IPS-15b (cell line): ENCODE measurements at regions not wholly inside any gene's neighbourhood (a gene's known extent, or its start where the extent isn't known, plus 50 kb on each side); places are given as distances from the start of the nearest gene placed in this dataset.

Source experiments
- H3K27me3 ChIP-seq: one replicate; pipeline ENCODE4 v1.6.1; 2013; ENCODE audit warnings: low read length; ENCODE audit not compliant: control insufficient read depth, insufficient read depth
- H3K36me3 ChIP-seq: one replicate; pipeline ENCODE4 v1.6.1; 2013; ENCODE audit warnings: low read length; ENCODE audit not compliant: control insufficient read depth, insufficient read depth
- H3K4me1 ChIP-seq: one replicate; pipeline ENCODE4 v1.6.1; 2013; ENCODE audit warnings: mild to moderate bottlenecking, low read length; ENCODE audit not compliant: control insufficient read depth, insufficient read depth
- H3K4me3 ChIP-seq: one replicate; pipeline ENCODE4 v1.5.1; 2013; ENCODE audit warnings: low read depth, low read length
- H3K9ac ChIP-seq: one replicate; pipeline ENCODE4 v1.6.1; 2013; ENCODE audit warnings: low read depth, mild to moderate bottlenecking, low read length
- H3K9me3 ChIP-seq: one replicate; pipeline ENCODE4 v1.6.1; 2013; ENCODE audit warnings: mild to moderate bottlenecking, low read length; ENCODE audit not compliant: control insufficient read depth, insufficient read depth

- H3K36me3 ChIP-seq: no peaks in the 10 kb centered on the region
- H3K9ac ChIP-seq: no peak overlapping the region
- H3K4me3 ChIP-seq: no peak overlapping the region
- no peaks in the 10 kb centered on the region for H3K9me3 ChIP-seq
- peaks cover 29% of the 10 kb centered on the region for H3K27me3 ChIP-seq
- no peaks in the 10 kb centered on the region for H3K4me1 ChIP-seq
Observed at GRCh38 chr10:53153831-53154230, 381.2 kb upstream of the MBL2 start.

GRCh38 chr10:53140506-53140905, 367.9 kb upstream of the MBL2 start:
- H3K9me3 ChIP-seq: no peaks in the 10 kb centered on the region
- H3K4me1 ChIP-seq: no peaks in the 10 kb centered on the region
- H3K27me3 ChIP-seq: no peaks in the 10 kb centered on the region
- H3K9ac ChIP-seq: no peak overlapping the region
- H3K4me3 ChIP-seq: no peak overlapping the region
- no peaks in the 10 kb centered on the region for H3K36me3 ChIP-seq

GRCh38 chr10:53135897-53136253, 363.3 kb upstream of the MBL2 start:
- Histone ChIP-seq H3K36me3 (no peaks in the 10 kb centered on the region), H3K9ac (no peak overlapping the region), H3K27me3 (no peaks in the 10 kb centered on the region), H3K4me1 (no peaks in the 10 kb centered on the region), H3K4me3 (no peak overlapping the region), H3K9me3 (no peaks in the 10 kb centered on the region)

GRCh38 chr10:53135213-53135896, 362.8 kb upstream of the MBL2 start:
- Histone ChIP-seq H3K4me3 (no peak overlapping the region), H3K27me3 (no peaks in the 10 kb centered on the region), H3K36me3 (no peaks in the 10 kb centered on the region), H3K9me3 (no peaks in the 10 kb centered on the region), H3K4me1 (no peaks in the 10 kb centered on the region), H3K9ac (no peak overlapping the region)

GRCh38 chr10:53134050-53134449, 361.5 kb upstream of the MBL2 start:
- Histone ChIP-seq H3K9ac (no peak overlapping the region), H3K9me3 (no peaks in the 10 kb centered on the region), H3K4me3 (no peak overlapping the region), H3K27me3 (no peaks in the 10 kb centered on the region), H3K36me3 (no peaks in the 10 kb centered on the region), H3K4me1 (no peaks in the 10 kb centered on the region)

GRCh38 chr10:53130337-53130736, 357.8 kb upstream of the MBL2 start:
- Histone ChIP-seq H3K4me1 (no peaks in the 10 kb centered on the region), H3K27me3 (no peaks in the 10 kb centered on the region), H3K9ac (no peak overlapping the region), H3K4me3 (no peak overlapping the region), H3K36me3 (no peaks in the 10 kb centered on the region), H3K9me3 (no peaks in the 10 kb centered on the region)

- no peaks in the 10 kb centered on the region for H3K36me3 ChIP-seq
Observed at GRCh38 chr10:53127686-53128085, 355.1 kb upstream of the MBL2 start.

GRCh38 chr10:53123311-53123710, 350.7 kb upstream of the MBL2 start:
- Histone ChIP-seq H3K27me3 (no peaks in the 10 kb centered on the region), H3K9ac (no peak overlapping the region), H3K9me3 (no peaks in the 10 kb centered on the region), H3K36me3 (no peaks in the 10 kb centered on the region), H3K4me3 (no peak overlapping the region), H3K4me1 (no peaks in the 10 kb centered on the region)

More at GRCh38 chr10:53127686-53128085, 355.1 kb upstream of the MBL2 start:
- Histone ChIP-seq H3K9me3 (no peaks in the 10 kb centered on the region), H3K4me3 (no peak overlapping the region), H3K9ac (no peak overlapping the region), H3K27me3 (no peaks in the 10 kb centered on the region), H3K4me1 (no peaks in the 10 kb centered on the region)

GRCh38 chr10:53122281-53122680, 349.7 kb upstream of the MBL2 start:
- H3K4me1 ChIP-seq: no peaks in the 10 kb centered on the region

GRCh38 chr10:53115660-53116059, 343.1 kb upstream of the MBL2 start:
- no peak overlapping the region for H3K4me3 ChIP-seq
- H3K4me1 ChIP-seq: no peaks in the 10 kb centered on the region
- H3K9me3 ChIP-seq: no peaks in the 10 kb centered on the region
- H3K9ac ChIP-seq: no peak overlapping the region
- no peaks in the 10 kb centered on the region for H3K27me3 ChIP-seq
- H3K36me3 ChIP-seq: no peaks in the 10 kb centered on the region

More at GRCh38 chr10:53122281-53122680, 349.7 kb upstream of the MBL2 start:
- Histone ChIP-seq H3K9me3 (no peaks in the 10 kb centered on the region), H3K36me3 (no peaks in the 10 kb centered on the region), H3K27me3 (no peaks in the 10 kb centered on the region), H3K9ac (no peak overlapping the region), H3K4me3 (no peak overlapping the region)

GRCh38 chr10:53111529-53111928, 338.9 kb upstream of the MBL2 start:
- no peaks in the 10 kb centered on the region for H3K27me3 ChIP-seq
- H3K36me3 ChIP-seq: no peaks in the 10 kb centered on the region
- H3K4me1 ChIP-seq: no peaks in the 10 kb centered on the region
- H3K4me3 ChIP-seq: no peak overlapping the region
- no peaks in the 10 kb centered on the region for H3K9me3 ChIP-seq
- H3K9ac ChIP-seq: no peak overlapping the region

- Histone ChIP-seq H3K36me3 (no peaks in the 10 kb centered on the region), H3K27me3 (no peaks in the 10 kb centered on the region), H3K9ac (no peak overlapping the region), H3K4me1 (no peaks in the 10 kb centered on the region), H3K4me3 (no peak overlapping the region), H3K9me3 (no peaks in the 10 kb centered on the region)
Observed at GRCh38 chr10:53109320-53109719, 336.7 kb upstream of the MBL2 start.
